GM12874 (cell line): ENCODE measurements at regions not wholly inside any gene's neighbourhood (a gene's known extent, or its start where the extent isn't known, plus 50 kb on each side); places are given as distances from the start of the nearest gene placed in this dataset.

Source experiments
- TF ChIP-seq, protein P1 (sequence below): IDR thresholded peaks from 2 replicates; pipeline ENCODE4 v1.5.1; 2011; ENCODE audit warnings: low read depth, mild to moderate bottlenecking, control low read depth, low read length, moderate library complexity; ENCODE audit not compliant: insufficient read depth

DNA sequence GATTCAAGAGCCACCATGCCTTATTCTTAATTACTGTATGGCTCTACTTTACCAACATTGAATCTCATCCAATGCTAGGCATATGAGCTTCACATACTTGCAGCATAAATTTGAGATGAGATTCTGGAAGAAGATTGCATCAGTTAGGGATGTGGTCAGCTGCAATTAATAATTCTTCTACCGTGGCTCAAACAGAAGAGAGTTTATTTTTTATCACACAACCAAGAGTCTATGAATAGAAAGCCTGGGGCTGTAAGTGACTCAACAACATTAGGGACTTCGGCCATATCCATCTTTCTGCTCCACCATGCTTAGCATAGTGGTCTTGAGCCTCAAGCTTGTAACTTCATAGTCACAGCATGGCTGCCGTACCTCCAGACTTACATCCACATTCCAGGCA is 179.4 kb upstream of the IRX6 start:
- TF ChIP-seq, protein P1, sequence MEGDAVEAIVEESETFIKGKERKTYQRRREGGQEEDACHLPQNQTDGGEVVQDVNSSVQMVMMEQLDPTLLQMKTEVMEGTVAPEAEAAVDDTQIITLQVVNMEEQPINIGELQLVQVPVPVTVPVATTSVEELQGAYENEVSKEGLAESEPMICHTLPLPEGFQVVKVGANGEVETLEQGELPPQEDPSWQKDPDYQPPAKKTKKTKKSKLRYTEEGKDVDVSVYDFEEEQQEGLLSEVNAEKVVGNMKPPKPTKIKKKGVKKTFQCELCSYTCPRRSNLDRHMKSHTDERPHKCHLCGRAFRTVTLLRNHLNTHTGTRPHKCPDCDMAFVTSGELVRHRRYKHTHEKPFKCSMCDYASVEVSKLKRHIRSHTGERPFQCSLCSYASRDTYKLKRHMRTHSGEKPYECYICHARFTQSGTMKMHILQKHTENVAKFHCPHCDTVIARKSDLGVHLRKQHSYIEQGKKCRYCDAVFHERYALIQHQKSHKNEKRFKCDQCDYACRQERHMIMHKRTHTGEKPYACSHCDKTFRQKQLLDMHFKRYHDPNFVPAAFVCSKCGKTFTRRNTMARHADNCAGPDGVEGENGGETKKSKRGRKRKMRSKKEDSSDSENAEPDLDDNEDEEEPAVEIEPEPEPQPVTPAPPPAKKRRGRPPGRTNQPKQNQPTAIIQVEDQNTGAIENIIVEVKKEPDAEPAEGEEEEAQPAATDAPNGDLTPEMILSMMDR = no peak

DNA sequence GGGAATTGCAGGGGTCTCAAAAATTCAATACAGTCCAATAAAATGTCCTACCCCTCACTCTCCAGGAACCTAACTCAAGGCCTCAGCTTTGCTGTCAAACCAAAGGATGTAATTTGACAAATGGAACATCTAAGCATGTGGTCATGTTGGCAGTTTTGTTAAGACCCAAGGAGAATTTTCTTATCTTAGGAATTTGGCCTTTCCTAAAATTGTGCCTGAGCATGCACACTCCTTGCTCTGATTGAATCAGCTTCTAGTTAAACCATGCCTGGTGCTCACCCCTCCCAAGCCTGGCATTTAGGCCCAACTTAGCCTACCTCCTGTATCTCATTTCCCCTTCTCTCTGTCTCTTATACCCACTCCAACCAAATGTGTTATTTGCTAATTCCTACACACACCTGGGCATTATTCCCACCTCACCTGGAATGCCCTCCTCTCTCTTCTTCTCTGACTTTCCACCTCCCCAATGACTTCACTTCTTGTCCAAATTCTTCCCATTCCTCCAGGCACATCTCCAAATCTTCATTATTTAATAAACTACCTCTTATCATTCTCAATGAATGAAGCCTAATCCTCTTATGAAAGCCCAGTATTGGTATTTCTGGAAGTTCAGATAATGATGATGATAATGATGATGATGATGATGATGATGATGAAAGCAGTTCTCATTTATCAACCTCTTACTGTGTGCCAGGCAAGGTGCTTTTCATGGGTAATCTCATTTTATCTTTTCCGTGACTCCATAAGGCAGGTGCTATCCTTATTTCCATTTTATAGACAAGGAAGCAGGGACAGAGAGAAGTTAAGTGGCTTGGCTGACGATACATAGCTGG is 178.0 kb upstream of the IRX6 start:
- TF ChIP-seq, protein P1 = no peak

DNA sequence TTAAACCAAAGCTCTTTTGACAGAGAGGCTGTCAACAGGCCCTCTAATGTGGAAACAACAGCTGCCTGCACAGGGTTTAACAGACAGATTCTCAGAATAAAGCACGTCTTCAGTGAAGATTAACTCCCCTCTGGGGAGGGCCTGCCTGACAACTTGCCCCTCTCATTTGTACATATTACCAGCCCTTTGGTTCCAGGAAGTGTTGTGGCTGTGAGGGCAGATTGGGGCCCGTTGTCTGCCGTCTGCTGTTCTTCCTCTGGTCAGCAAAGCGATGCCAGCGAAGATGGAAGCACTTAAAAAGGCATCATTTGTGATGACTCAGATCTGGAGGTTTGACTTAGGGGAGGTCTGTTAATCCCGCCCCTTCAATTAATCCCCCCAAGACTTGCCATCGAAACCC is 177.0 kb upstream of the IRX6 start:
- TF ChIP-seq, protein P1 = no peak

DNA sequence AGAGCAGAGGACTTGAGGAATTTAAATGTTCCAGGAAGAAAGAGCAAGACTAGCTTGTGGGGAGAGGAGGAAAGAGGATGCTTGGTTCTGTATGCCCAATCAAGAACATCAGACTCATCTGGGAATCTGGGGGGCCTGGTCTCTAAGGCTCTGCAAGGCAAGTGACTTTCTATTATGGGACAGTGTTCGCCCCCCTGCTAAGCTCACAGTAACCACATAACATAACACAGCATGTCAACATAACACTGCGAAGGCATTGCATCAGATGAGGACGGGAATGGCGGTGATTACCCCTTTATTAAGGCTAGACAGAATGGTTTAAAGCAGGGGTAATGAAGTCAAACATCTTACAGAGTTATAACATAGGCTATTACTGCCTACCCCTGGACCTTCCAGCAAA is 176.6 kb upstream of the IRX6 start:
- TF ChIP-seq, protein P1 = no peak

DNA sequence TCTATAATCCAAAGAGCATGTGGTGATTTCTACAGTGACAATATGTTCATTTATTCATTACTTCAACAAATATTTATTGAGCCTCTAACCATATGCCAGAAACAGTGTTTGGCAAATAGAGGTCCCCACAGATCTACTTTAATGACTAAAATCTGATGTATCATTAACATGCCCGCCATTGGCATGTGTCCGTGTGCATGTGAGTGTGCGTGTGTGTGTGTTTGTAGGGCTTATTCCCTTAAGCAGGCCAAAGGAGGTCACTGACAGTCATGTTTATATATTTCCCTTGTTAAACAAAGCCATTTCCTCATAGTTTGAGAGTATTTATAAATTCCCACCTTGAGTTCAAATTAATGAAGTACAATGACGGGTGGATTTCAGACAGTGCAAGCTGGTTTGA is 174.4 kb upstream of the IRX6 start:
- TF ChIP-seq, protein P1 = no peak

DNA sequence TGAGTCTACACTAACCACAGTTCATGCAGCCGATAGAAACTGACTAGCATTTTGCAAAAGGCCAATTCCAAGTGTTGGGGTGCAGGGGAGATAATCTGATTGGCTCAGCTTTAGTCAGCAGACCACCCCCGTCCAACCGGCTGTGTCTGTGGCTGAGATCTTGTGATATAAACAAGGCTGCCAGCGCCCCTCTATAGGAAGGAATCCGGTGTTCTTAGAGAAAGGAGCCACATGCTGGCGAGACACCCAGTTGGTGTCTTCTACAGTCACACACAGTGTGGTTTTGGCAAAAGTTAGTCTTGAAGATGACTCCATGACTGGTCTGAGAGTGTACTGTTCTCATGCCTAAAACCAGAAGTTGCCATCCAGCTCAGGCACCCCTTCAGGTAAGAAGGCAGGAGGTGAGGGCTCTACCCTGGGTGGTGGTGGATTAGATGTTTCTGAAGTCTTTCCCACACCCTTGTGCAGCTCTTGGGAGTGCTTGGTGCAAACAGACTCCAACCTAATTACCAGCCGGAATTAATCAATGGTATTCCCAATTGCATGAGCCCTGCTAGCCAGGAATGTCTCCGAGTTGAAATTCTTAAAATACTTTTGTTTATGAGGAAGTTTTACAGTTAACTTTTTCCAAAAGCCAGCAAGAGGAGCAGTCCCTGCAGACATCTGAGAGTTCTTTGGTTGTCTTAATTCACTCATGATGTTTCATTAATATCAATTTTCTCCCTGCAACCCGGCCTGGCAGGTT is 172.3 kb upstream of the IRX6 start:
- TF ChIP-seq, protein P1 = no peak

DNA sequence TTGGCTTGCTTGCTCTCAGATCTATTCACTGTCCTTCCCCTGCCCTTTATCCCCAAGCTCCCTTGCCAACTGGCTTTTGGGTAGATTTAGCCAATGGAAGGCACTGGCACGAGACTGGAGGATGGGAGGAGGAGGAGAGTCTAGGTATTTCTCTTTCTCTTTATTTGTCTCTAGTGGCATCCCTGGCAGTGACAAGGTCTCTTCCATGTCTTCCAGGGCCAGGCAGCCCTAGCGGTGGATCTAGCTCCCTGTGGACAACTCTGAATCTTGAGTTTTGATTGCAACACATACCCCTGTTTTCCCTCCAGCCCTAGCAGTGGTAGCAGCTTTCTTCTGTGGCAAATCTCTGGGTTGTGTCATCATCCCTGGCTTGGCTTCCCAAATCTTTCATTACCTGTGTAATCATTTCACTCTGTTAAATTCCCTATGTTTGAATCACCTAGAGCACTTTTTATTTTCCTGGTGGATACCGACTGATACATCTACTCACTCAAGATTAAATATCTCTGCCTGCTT is 171.1 kb upstream of the IRX6 start:
- TF ChIP-seq, protein P1 = no peak
